ENCODE measurements at regions not wholly inside any gene's neighbourhood (a gene's known extent, or its start where the extent isn't known, plus 50 kb on each side); places are given as distances from the start of the nearest gene placed in this dataset.

DNA sequence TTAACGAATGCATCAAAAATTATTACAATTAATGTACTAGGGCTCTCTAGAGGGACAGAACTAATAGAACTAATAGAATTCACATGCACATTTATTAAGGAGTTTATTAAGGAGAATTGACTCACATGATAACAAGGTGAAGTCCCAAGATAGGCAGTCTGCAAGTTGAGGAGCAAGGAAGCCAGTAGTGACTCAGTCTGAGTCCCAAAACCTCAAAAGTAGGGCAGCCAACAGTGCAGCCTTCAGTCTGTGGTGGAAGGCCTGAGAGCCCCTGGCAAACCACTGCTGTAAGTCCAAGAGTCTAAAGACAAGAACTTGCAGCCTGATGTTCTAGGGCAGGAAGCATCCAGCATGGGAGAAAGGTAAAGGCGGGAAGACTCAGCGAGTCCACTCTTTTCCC is 633.8 kb downstream of the SEMA5A start:
- Histone ChIP-seq H3K79me2 (replicated peaks; ENCODE audit: insufficient read depth, low read length) (no peaks in the 10 kb centered on the region), H4K20me1 (ENCODE audit: insufficient read depth) (no peaks in the 10 kb centered on the region), H3K9ac (ENCODE audit: low read length) (no peak overlapping the region), H3K9me3 (ENCODE audit: low read length) (no peaks in the 10 kb centered on the region), H3K27me3 (ENCODE audit: insufficient read depth, low read depth, low read length) (no peaks in the 10 kb centered on the region), H3K36me3 (ENCODE audit: insufficient read depth, low read length) (no peaks in the 10 kb centered on the region), H3K4me3 (ENCODE audit: low read length) (no peak overlapping the region), H3K4me2 (ENCODE audit: low read length) (no peak overlapping the region), H3K9me2 (ENCODE audit: insufficient read depth, low read length) (no peaks in the 10 kb centered on the region), H3K27ac (ENCODE audit: low read length) (no peak overlapping the region), H3F3A (ENCODE audit: insufficient read depth, low read length, poor library complexity, severe bottlenecking) (no peaks in the 10 kb centered on the region), H2AFZ (ENCODE audit: low read depth, low read length) (no peak overlapping the region)
- TF ChIP-seq, protein P1, sequence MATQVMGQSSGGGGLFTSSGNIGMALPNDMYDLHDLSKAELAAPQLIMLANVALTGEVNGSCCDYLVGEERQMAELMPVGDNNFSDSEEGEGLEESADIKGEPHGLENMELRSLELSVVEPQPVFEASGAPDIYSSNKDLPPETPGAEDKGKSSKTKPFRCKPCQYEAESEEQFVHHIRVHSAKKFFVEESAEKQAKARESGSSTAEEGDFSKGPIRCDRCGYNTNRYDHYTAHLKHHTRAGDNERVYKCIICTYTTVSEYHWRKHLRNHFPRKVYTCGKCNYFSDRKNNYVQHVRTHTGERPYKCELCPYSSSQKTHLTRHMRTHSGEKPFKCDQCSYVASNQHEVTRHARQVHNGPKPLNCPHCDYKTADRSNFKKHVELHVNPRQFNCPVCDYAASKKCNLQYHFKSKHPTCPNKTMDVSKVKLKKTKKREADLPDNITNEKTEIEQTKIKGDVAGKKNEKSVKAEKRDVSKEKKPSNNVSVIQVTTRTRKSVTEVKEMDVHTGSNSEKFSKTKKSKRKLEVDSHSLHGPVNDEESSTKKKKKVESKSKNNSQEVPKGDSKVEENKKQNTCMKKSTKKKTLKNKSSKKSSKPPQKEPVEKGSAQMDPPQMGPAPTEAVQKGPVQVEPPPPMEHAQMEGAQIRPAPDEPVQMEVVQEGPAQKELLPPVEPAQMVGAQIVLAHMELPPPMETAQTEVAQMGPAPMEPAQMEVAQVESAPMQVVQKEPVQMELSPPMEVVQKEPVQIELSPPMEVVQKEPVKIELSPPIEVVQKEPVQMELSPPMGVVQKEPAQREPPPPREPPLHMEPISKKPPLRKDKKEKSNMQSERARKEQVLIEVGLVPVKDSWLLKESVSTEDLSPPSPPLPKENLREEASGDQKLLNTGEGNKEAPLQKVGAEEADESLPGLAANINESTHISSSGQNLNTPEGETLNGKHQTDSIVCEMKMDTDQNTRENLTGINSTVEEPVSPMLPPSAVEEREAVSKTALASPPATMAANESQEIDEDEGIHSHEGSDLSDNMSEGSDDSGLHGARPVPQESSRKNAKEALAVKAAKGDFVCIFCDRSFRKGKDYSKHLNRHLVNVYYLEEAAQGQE (IDR thresholded peaks at IDR 0.05; ENCODE audit: borderline replicate concordance), result no peak
- no peak for TF ChIP-seq EP300 (conservative IDR thresholded peaks at IDR 0.05; ENCODE audit: poor library complexity, severe bottlenecking)
- TF ChIP-seq MXI1 (conservative IDR thresholded peaks at IDR 0.05; ENCODE audit: poor library complexity, severe bottlenecking), result no peak
- TF ChIP-seq CTCF (IDR thresholded peaks at IDR 0.05; ENCODE audit: poor library complexity, severe bottlenecking), result no peak
- no peak for TF ChIP-seq TAF1 (IDR thresholded peaks at IDR 0.05; ENCODE audit: low read depth)
- TF ChIP-seq SMC3 (conservative IDR thresholded peaks at IDR 0.05; ENCODE audit: poor library complexity), result no peak
- TF ChIP-seq POLR2AphosphoS5 (IDR thresholded peaks at IDR 0.05), result no peak
- no peak for TF ChIP-seq EZH2 (IDR thresholded peaks at IDR 0.05; ENCODE audit: borderline replicate concordance, insufficient read depth, low read length, poor library complexity, severe bottlenecking)
- no peak for TF ChIP-seq RAD21 (conservative IDR thresholded peaks at IDR 0.05)

DNA sequence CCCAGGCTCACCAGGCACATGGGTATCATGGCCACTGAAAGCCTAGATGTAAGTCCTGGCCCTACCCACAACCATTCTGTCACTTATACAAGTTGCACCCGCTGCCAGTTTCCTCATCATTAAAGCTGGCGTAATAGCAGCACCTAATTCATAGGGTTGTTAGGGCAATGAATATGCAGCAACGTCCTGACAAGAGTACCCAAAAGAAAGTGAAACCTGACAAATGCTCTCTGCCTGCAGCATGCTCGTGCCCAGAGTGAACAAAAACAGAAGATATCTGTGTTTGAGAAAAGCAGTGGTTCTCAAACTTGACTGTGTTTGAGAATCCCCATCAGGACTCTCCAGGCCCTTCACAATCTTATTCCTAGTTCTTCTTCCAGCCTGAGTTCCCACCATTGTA is 632.4 kb downstream of the SEMA5A start:
- H3K27ac ChIP-seq (ENCODE audit: low read length), result no peak overlapping the region
- H3K4me3 ChIP-seq (ENCODE audit: low read length), result no peak overlapping the region
- no peak overlapping the region for H2AFZ ChIP-seq (ENCODE audit: low read depth, low read length)
- no peaks in the 10 kb centered on the region for H3F3A ChIP-seq (ENCODE audit: insufficient read depth, low read length, poor library complexity, severe bottlenecking)
- H3K36me3 ChIP-seq (ENCODE audit: insufficient read depth, low read length), result no peaks in the 10 kb centered on the region
- H4K20me1 ChIP-seq (ENCODE audit: insufficient read depth), result no peaks in the 10 kb centered on the region
- H3K9me3 ChIP-seq (ENCODE audit: low read length), result no peaks in the 10 kb centered on the region
- H3K9ac ChIP-seq (ENCODE audit: low read length), result no peak overlapping the region
- H3K4me2 ChIP-seq (ENCODE audit: low read length), result no peak overlapping the region
- no peaks in the 10 kb centered on the region for H3K27me3 ChIP-seq (ENCODE audit: insufficient read depth, low read depth, low read length)
- H3K79me2 ChIP-seq (replicated peaks; ENCODE audit: insufficient read depth, low read length), result no peaks in the 10 kb centered on the region
- TF ChIP-seq, protein P1 (IDR thresholded peaks at IDR 0.05; ENCODE audit: borderline replicate concordance), result no peak
- TF ChIP-seq CTCF (IDR thresholded peaks at IDR 0.05; ENCODE audit: poor library complexity, severe bottlenecking) (no peak), POLR2AphosphoS5 (IDR thresholded peaks at IDR 0.05) (no peak), RAD21 (conservative IDR thresholded peaks at IDR 0.05) (no peak), SMC3 (conservative IDR thresholded peaks at IDR 0.05; ENCODE audit: poor library complexity) (no peak), MXI1 (conservative IDR thresholded peaks at IDR 0.05; ENCODE audit: poor library complexity, severe bottlenecking) (no peak), EZH2 (IDR thresholded peaks at IDR 0.05; ENCODE audit: borderline replicate concordance, insufficient read depth, low read length, poor library complexity, severe bottlenecking) (no peak), TAF1 (IDR thresholded peaks at IDR 0.05; ENCODE audit: low read depth) (no peak), EP300 (conservative IDR thresholded peaks at IDR 0.05; ENCODE audit: poor library complexity, severe bottlenecking) (no peak)
- no peaks in the 10 kb centered on the region for H3K9me2 ChIP-seq (ENCODE audit: insufficient read depth, low read length)

Data from neural cell (in vitro differentiated cells).